GM12891 (cell line): ENCODE measurements at regions not wholly inside any gene's neighbourhood (a gene's known extent, or its start where the extent isn't known, plus 50 kb on each side); places are given as distances from the start of the nearest gene placed in this dataset.

Source experiments
- PAX5 ChIP-seq: IDR thresholded peaks from 2 replicates; pipeline ENCODE4 v1.6.1; 2011; ENCODE audit warnings: low read length, moderate library complexity, mild to moderate bottlenecking; ENCODE audit not compliant: insufficient read depth, severe bottlenecking
- POLR2A ChIP-seq: IDR thresholded peaks from 2 replicates; pipeline ENCODE4 v1.6.1; 2011; ENCODE audit warnings: low read depth, low read length, control low read depth
- TAF1 ChIP-seq: IDR thresholded peaks from 2 replicates; pipeline ENCODE4 v1.6.1; 2011; ENCODE audit warnings: low read depth, low read length, control low read depth

- no peak for TF ChIP-seq PAX5
- no peak for TF ChIP-seq POLR2A
- TF ChIP-seq TAF1, result no peak
Observed at GRCh38 chr4:123813901-123814300, 417.3 kb downstream of the SPRY1 start.
